Smooth muscle cell (in vitro differentiated cells): ENCODE measurements at regions not wholly inside any gene's neighbourhood (a gene's known extent, or its start where the extent isn't known, plus 50 kb on each side); places are given as distances from the start of the nearest gene placed in this dataset.

Source experiments
- DNase-seq: peaks from one replicate; lab custom pipeline; 2025; ENCODE audit not compliant: unreplicated experiment; lab: John Stamatoyannopoulos, UW
- H2AFZ ChIP-seq: fragments of 200-600 bp; sonication (generic); 2 replicates; pipeline ENCODE4 v1.6.0; 2016; ENCODE audit warnings: antibody characterized with exemption, low read depth, mild to moderate bottlenecking
- H3F3A ChIP-seq: fragments of 200-600 bp; sonication (generic); 2 replicates; pipeline ENCODE4 v1.6.0; 2017; ENCODE audit warnings: antibody characterized with exemption, low read depth
- H3K27ac ChIP-seq: fragments of 200-600 bp; sonication (generic); 2 replicates; pipeline ENCODE4 v1.5.1; 2016; ENCODE audit warnings: low read depth, mild to moderate bottlenecking
- H3K27me3 ChIP-seq: fragments of 200-600 bp; sonication (generic); 2 replicates; pipeline ENCODE4 v1.6.1; 2016; ENCODE audit warnings: low read depth, mild to moderate bottlenecking
- H3K36me3 ChIP-seq: fragments of 200-600 bp; sonication (generic); 2 replicates; pipeline ENCODE4 v1.5.1; 2016; ENCODE audit warnings: low read depth
- H3K4me1 ChIP-seq: fragments of 200-600 bp; sonication (generic); 2 replicates; pipeline ENCODE4 v1.5.1; 2016; ENCODE audit warnings: low read depth
- H3K4me2 ChIP-seq: fragments of 200-600 bp; sonication (generic); 2 replicates; pipeline ENCODE4 v1.6.0; 2016; ENCODE audit warnings: mild to moderate bottlenecking
- H3K4me3 ChIP-seq: fragments of 200-600 bp; sonication (generic); 2 replicates; pipeline ENCODE4 v1.5.1; 2016; ENCODE audit warnings: mild to moderate bottlenecking
- H3K79me2 ChIP-seq: fragments of 200-600 bp; sonication (generic); 2 replicates; pipeline ENCODE4 v1.6.0; 2016; ENCODE audit warnings: low read depth, mild to moderate bottlenecking
- H3K9ac ChIP-seq: fragments of 200-600 bp; sonication (generic); 2 replicates; pipeline ENCODE4 v1.6.0; 2016; ENCODE audit warnings: low read depth
- H3K9me3 ChIP-seq: fragments of 200-600 bp; sonication (generic); replicated peaks from 2 replicates; pipeline ENCODE4 v1.5.1; 2016; ENCODE audit warnings: low read depth
- H4K20me1 ChIP-seq: fragments of 200-600 bp; sonication (generic); 2 replicates; pipeline ENCODE4 v1.6.0; 2016; ENCODE audit warnings: low read depth
- WGBS: methylation state at CpG from one replicate; pipeline ENCODE4 v1.1.7; 2016; ENCODE audit warnings: low lambda C conversion rate; 5-methylcytosine and 5-hydroxymethylcytosine counted together
- TF ChIP-seq, protein P1 (sequence below): fragments of 200-600 bp; sonication (generic); IDR thresholded peaks from 2 replicates; pipeline ENCODE4 v1.5.1; 2017; ENCODE audit warnings: borderline replicate concordance, mild to moderate bottlenecking, antibody characterized with exemption; ENCODE audit not compliant: insufficient read depth, poor library complexity, severe bottlenecking

- no peak for DNase-seq
- Histone ChIP-seq H3F3A (no peaks in the 10 kb centered on the region), H3K36me3 (no peaks in the 10 kb centered on the region), H3K4me1 (no peaks in the 10 kb centered on the region), H3K27ac (no peak overlapping the region), H3K4me3 (no peak overlapping the region), H3K27me3 (no peaks in the 10 kb centered on the region), H3K9me3 (no peaks in the 10 kb centered on the region), H2AFZ (no peak overlapping the region), H3K4me2 (no peak overlapping the region), H4K20me1 (no peaks in the 10 kb centered on the region), H3K79me2 (no peaks in the 10 kb centered on the region), H3K9ac (no peak overlapping the region)
- WGBS, result 76% methylated on average over 5 of the region's 5 CpGs
- TF ChIP-seq, protein P1, sequence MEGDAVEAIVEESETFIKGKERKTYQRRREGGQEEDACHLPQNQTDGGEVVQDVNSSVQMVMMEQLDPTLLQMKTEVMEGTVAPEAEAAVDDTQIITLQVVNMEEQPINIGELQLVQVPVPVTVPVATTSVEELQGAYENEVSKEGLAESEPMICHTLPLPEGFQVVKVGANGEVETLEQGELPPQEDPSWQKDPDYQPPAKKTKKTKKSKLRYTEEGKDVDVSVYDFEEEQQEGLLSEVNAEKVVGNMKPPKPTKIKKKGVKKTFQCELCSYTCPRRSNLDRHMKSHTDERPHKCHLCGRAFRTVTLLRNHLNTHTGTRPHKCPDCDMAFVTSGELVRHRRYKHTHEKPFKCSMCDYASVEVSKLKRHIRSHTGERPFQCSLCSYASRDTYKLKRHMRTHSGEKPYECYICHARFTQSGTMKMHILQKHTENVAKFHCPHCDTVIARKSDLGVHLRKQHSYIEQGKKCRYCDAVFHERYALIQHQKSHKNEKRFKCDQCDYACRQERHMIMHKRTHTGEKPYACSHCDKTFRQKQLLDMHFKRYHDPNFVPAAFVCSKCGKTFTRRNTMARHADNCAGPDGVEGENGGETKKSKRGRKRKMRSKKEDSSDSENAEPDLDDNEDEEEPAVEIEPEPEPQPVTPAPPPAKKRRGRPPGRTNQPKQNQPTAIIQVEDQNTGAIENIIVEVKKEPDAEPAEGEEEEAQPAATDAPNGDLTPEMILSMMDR, result no peak
Observed at GRCh38 chr11:42536611-42537360, 775.0 kb upstream of the API5 start.

DNA sequence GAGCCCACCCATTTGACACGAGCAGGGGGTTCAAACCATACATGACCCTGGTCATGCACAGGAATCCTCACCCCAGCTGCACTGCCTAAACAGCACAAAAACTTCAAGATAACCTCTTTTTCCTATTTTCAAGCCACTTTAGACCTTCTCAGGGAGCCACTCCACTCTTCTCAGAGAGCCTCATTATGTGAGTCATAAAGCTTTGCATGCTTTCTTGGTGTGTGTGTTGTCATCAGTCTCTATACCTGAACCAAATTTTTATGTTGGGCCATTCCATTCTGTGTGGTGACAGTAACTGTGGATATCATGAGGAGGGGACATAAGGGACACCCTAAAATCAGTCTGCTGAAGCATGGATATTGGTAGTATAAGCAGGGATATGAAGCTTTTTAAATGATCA lies 769.5 kb upstream of the API5 start:
- WGBS, result 88% methylated on average over 1 of the region's 1 CpG
- Histone ChIP-seq H3K4me3 (no peak overlapping the region), H3K79me2 (no peaks in the 10 kb centered on the region), H3K4me2 (no peak overlapping the region), H3K27ac (no peak overlapping the region), H3K27me3 (no peaks in the 10 kb centered on the region), H3K36me3 (no peaks in the 10 kb centered on the region), H2AFZ (no peak overlapping the region), H3F3A (peaks cover 3% of the 10 kb centered on the region), H3K9ac (no peak overlapping the region), H4K20me1 (no peaks in the 10 kb centered on the region), H3K9me3 (no peaks in the 10 kb centered on the region), H3K4me1 (peaks cover 5% of the 10 kb centered on the region)
- DNase-seq, result no peak
- TF ChIP-seq, protein P1, result no peak

GRCh38 chr11:42543844-42544419 lies 767.9 kb upstream of the API5 start:
- H2AFZ ChIP-seq, result peak overlapping the region; percentile 91
- peaks cover 3% of the 10 kb centered on the region for H3F3A ChIP-seq
- H3K4me2 ChIP-seq, result peak overlapping the region; percentile 64
- TF ChIP-seq, protein P1, result no peak
- no peak overlapping the region for H3K4me3 ChIP-seq
- WGBS, result 33% methylated on average over 1 of the region's 1 CpG
- H3K27ac ChIP-seq, result peak overlapping the region; percentile 64
- H3K9me3 ChIP-seq, result no peaks in the 10 kb centered on the region
- no peak overlapping the region for H3K9ac ChIP-seq
- no peaks in the 10 kb centered on the region for H3K79me2 ChIP-seq
- H4K20me1 ChIP-seq, result no peaks in the 10 kb centered on the region
- no peak for DNase-seq
- H3K27me3 ChIP-seq, result no peaks in the 10 kb centered on the region
- no peaks in the 10 kb centered on the region for H3K36me3 ChIP-seq
- H3K4me1 ChIP-seq, result peaks cover 5% of the 10 kb centered on the region

- WGBS, result 74% methylated on average over 5 of the region's 5 CpGs
- Histone ChIP-seq H4K20me1 (no peaks in the 10 kb centered on the region), H3K9ac (no peak overlapping the region), H3K79me2 (no peaks in the 10 kb centered on the region), H3K27me3 (no peaks in the 10 kb centered on the region), H3F3A (peaks cover 3% of the 10 kb centered on the region), H2AFZ (no peak overlapping the region), H3K36me3 (no peaks in the 10 kb centered on the region), H3K4me1 (peaks cover 5% of the 10 kb centered on the region), H3K4me2 (no peak overlapping the region), H3K4me3 (no peak overlapping the region), H3K9me3 (no peaks in the 10 kb centered on the region), H3K27ac (peak overlapping the region; percentile 64)
- no peak for DNase-seq
- TF ChIP-seq, protein P1, result no peak
Observed at GRCh38 chr11:42544726-42545125, 767.1 kb upstream of the API5 start.
